ENCODE measurements at regions not wholly inside any gene's neighbourhood (a gene's known extent, or its start where the extent isn't known, plus 50 kb on each side); places are given as distances from the start of the nearest gene placed in this dataset.

- TF ChIP-seq CTCF (IDR thresholded peaks at IDR 0.05; ENCODE audit: low read depth, low read length, poor library complexity, severe bottlenecking) (no peak), EZH2phosphoT487 (IDR thresholded peaks at IDR 0.05; ENCODE audit: borderline replicate concordance, low read length) (no peak)
Measured at GRCh38 chr12:72792889-72793288, 520.7 kb downstream of the TRHDE start.

All from DOHH2 (cell line).